Fibroblast of the aortic adventitia (primary cell): ENCODE measurements at regions not wholly inside any gene's neighbourhood (a gene's known extent, or its start where the extent isn't known, plus 50 kb on each side); places are given as distances from the start of the nearest gene placed in this dataset.

Experiments
- DNase-seq: peaks from one replicate; pipeline ENCODE4 v3.0.0-alpha.2; 2010; ENCODE audit warnings: low read depth
- H3K4me3 ChIP-seq: 2 replicates; pipeline ENCODE4 v1.5.1; 2011; ENCODE audit warnings: low read depth, mild to moderate bottlenecking, control low read depth, low read length, moderate library complexity
- CTCF ChIP-seq: IDR thresholded peaks from 2 replicates; pipeline ENCODE4 v1.5.1; 2011; ENCODE audit warnings: mild to moderate bottlenecking, low read length, control low read depth, inconsistent platforms; ENCODE audit not compliant: insufficient read depth

GRCh38 chr14:85233756-85234155, 296.2 kb upstream of the FLRT2 start:
- TF ChIP-seq CTCF, result no peak
- no peak for DNase-seq
- H3K4me3 ChIP-seq, result no peak overlapping the region

GRCh38 chr14:85234156-85235025, 295.6 kb upstream of the FLRT2 start:
- DNase-seq, result peak; percentile 24
- H3K4me3 ChIP-seq, result no peak overlapping the region
- TF ChIP-seq CTCF, result no peak

- H3K4me3 ChIP-seq, result no peak overlapping the region
- no peak for TF ChIP-seq CTCF
- DNase-seq, result no peak
These were observed 294.1 kb upstream of the FLRT2 start for GRCh38 chr14:85235868-85236267.

GRCh38 chr14:85236296-85236695, 293.6 kb upstream of the FLRT2 start:
- no peak for TF ChIP-seq CTCF
- DNase-seq, result no peak
- H3K4me3 ChIP-seq, result no peak overlapping the region

- DNase-seq, result no peak
- no peak overlapping the region for H3K4me3 ChIP-seq
- TF ChIP-seq CTCF, result no peak
These were observed 290.2 kb upstream of the FLRT2 start for GRCh38 chr14:85239791-85240190.

- no peak for TF ChIP-seq CTCF
- no peak overlapping the region for H3K4me3 ChIP-seq
- DNase-seq, result no peak
These were observed 288.7 kb upstream of the FLRT2 start for GRCh38 chr14:85241022-85241855.
